Iris pigment epithelial cell (primary cell): ENCODE measurements at regions not wholly inside any gene's neighbourhood (a gene's known extent, or its start where the extent isn't known, plus 50 kb on each side); places are given as distances from the start of the nearest gene placed in this dataset.
"Not testable (repeated sequence)": the region's sequence is repeated elsewhere in the genome, so short reads cannot be mapped to it uniquely, and the experiment has no call there.

ENCODE experiments used
- DNase-seq: peaks from one replicate; pipeline ENCODE4 v3.0.0-alpha.2; 2011; ENCODE audit warnings: low read depth

GRCh38 chr3:197430934-197431333, 124.8 kb downstream of the BDH1 start:
- DNase-seq: peak; percentile 87

GRCh38 chr3:197430502-197430901, 125.3 kb downstream of the BDH1 start:
- peak; percentile 57 for DNase-seq

GRCh38 chr3:197428952-197429351, 126.8 kb downstream of the BDH1 start:
- DNase-seq: peak; percentile 21

- DNase-seq: peak; percentile 83
Observed at GRCh38 chr3:197428117-197428801, 127.5 kb downstream of the BDH1 start.

- peak; percentile 81 for DNase-seq
Observed at GRCh38 chr3:197427021-197427420, 128.6 kb upstream of the DLG1 start.

GRCh38 chr3:197426121-197426566, 127.7 kb upstream of the DLG1 start:
- peak; percentile 74 for DNase-seq

- peak; percentile 11 for DNase-seq
Observed at GRCh38 chr3:197425485-197426120, 127.2 kb upstream of the DLG1 start.

GRCh38 chr3:197424674-197425484, 126.5 kb upstream of the DLG1 start:
- no peak for DNase-seq

GRCh38 chr3:197424266-197424665, 125.9 kb upstream of the DLG1 start:
- DNase-seq: no peak

GRCh38 chr3:197423376-197423775, 125.0 kb upstream of the DLG1 start:
- no peak for DNase-seq

- DNase-seq: peak; percentile 16
Observed at GRCh38 chr3:197422506-197422905, 124.1 kb upstream of the DLG1 start.

- DNase-seq: no peak
Observed at GRCh38 chr3:197421021-197421420, 122.6 kb upstream of the DLG1 start.

- no peak for DNase-seq
Observed at GRCh38 chr3:197420566-197420965, 122.2 kb upstream of the DLG1 start.

GRCh38 chr3:197420115-197420514, 121.7 kb upstream of the DLG1 start:
- DNase-seq: no peak

GRCh38 chr3:197419696-197420095, 121.3 kb upstream of the DLG1 start:
- no peak for DNase-seq

GRCh38 chr3:197417911-197418618, 119.7 kb upstream of the DLG1 start:
- DNase-seq: no peak

- DNase-seq: peak; percentile 75
Observed at GRCh38 chr3:197417441-197417840, 119.0 kb upstream of the DLG1 start.

GRCh38 chr3:197411899-197412298, 113.5 kb upstream of the DLG1 start:
- not testable (repeated sequence) for DNase-seq

- DNase-seq: not testable (repeated sequence)
Observed at GRCh38 chr3:197410170-197410569, 111.8 kb upstream of the DLG1 start.

- DNase-seq: peak; percentile 86
Observed at GRCh38 chr3:197408177-197408957, 110.0 kb upstream of the DLG1 start.

GRCh38 chr3:197407526-197407925, 109.1 kb upstream of the DLG1 start:
- DNase-seq: no peak
